ENCODE measurements at regions not wholly inside any gene's neighbourhood (a gene's known extent, or its start where the extent isn't known, plus 50 kb on each side); places are given as distances from the start of the nearest gene placed in this dataset.

GRCh38 chr5:173557123-173557903 lies 59.1 kb downstream of the BOD1 start:
- DNase-seq (no peak), ATAC-seq (ENCODE audit: poor library complexity) (no peak)
- intact Hi-C loops (cut with DNase I): no loop called here

- no peak for DNase-seq
- intact Hi-C loops (cut with DNase I): no loop called here
- ATAC-seq (ENCODE audit: poor library complexity): no peak
These were observed 60.1 kb downstream of the BOD1 start for GRCh38 chr5:173556142-173557028.

GRCh38 chr5:173554989-173555705 lies 61.3 kb downstream of the BOD1 start:
- DNase-seq: no peak
- peak; percentile 23 for ATAC-seq (ENCODE audit: poor library complexity)
- intact Hi-C loops (cut with DNase I): no loop called here

GRCh38 chr5:173554038-173554955 lies 62.2 kb downstream of the BOD1 start:
- ATAC-seq (ENCODE audit: poor library complexity) (peak; percentile 60), DNase-seq (no peak)
- intact Hi-C loops (cut with DNase I): no loop called here

GRCh38 chr5:173550641-173551040 lies 65.8 kb downstream of the BOD1 start:
- ATAC-seq (ENCODE audit: poor library complexity): no peak
- intact Hi-C loops (cut with DNase I): no loop called here
- DNase-seq: no peak

GRCh38 chr5:173549644-173550043 lies 66.8 kb downstream of the BOD1 start:
- no peak for ATAC-seq (ENCODE audit: poor library complexity)
- no peak for DNase-seq
- intact Hi-C loops (cut with DNase I): no loop called here

- intact Hi-C loops (cut with DNase I): no loop called here
- no peak for DNase-seq
- no peak for ATAC-seq (ENCODE audit: poor library complexity)
These were observed 68.9 kb downstream of the BOD1 start for GRCh38 chr5:173547579-173547978.

- peak; percentile 63 for DNase-seq
- intact Hi-C loops (cut with DNase I): no loop called here
- peak; percentile 63 for ATAC-seq (ENCODE audit: poor library complexity)
These were observed 73.5 kb downstream of the BOD1 start for GRCh38 chr5:173542964-173543363.

GRCh38 chr5:173542159-173542558 lies 74.3 kb downstream of the BOD1 start:
- DNase-seq: no peak
- ATAC-seq (ENCODE audit: poor library complexity): no peak
- intact Hi-C loops (cut with DNase I): no loop called here

DNA sequence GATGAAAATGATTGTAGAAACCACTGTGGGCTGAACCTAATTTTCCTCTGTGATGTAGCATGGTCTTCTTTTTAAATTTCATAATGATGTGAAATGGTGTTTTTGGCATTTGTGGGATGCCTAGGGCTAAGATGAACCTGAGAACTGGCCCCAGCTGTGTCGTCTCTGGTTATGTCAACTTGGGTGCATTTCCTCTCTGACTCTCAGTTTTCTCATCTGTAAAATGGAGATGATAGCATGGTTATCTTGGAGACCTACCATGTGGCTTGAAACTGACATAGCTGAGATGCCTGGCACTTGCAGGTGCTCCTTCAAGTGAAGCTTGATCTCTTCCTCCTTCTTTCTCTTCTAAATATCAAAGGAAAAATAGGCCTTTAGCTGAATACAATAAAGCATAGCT lies 77.8 kb downstream of the BOD1 start:
- intact Hi-C loops (cut with DNase I): no loop called here
- DNase-seq (no peak), ATAC-seq (ENCODE audit: poor library complexity) (no peak)

DNA sequence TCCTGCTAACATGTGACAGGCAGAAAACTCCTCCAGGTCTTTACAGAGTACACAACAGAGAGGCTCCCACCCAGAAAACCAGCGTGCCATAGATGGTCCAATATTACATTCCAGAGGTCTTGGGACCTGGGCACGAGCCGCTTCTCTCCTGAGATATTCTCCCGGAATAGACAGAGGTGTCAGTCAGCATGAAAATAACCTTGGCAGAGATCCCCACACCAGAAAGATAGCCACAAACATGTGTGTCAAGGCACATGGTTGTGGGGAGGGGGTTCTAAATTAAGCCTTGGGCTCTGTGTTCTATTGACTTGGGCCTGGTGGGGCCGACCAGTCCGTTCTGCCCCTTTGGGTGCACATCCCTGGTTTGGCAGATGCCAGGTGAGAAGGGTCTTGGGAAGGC lies 78.4 kb downstream of the BOD1 start:
- ATAC-seq (ENCODE audit: poor library complexity): peak; percentile 88
- no peak for DNase-seq
- intact Hi-C loops (cut with DNase I): no loop called here

GRCh38 chr5:173537228-173537627 lies 79.2 kb downstream of the BOD1 start:
- ATAC-seq (ENCODE audit: poor library complexity): no peak
- no peak for DNase-seq
- intact Hi-C loops (cut with DNase I): no loop called here

GRCh38 chr5:173535976-173536639 lies 80.3 kb downstream of the BOD1 start:
- no peak for DNase-seq
- intact Hi-C loops (cut with DNase I): no loop called here
- no peak for ATAC-seq (ENCODE audit: poor library complexity)

DNA sequence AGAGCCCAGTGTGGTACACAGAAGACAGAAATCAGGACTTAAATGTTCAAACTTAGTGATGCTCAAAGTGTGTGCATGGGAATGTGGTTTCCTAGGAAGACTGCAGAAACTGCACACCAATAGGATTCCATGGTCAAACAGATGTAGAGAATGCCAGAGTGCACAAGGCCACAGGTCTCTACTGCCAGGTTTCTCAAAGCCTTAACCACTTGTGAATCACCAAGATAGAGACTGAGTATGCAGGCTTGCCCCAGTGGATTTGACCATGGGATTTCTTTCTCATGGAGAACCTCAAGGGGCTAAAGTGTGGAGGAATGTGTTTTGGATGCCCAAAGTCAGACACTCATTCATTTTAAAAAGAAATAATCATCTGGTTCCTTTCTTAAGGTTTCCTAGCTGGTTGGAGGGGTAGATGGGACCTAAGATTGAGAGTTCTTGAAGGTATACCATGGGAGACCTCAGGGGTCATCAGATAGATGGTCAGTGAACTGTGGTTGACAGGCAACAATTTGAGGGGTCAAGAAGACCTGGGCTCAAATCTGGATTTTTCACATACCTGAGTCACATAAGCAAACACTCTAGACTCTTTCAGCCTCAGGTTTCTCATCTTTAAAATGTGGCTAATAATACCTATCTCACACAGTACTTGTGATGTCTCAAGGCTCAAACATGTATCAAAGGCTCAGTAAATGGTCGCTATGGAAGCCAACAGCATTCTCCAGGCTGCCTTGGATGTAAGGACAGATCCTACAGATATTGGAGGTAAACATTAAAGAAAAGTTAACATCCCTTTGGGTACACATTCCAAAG lies 81.1 kb downstream of the BOD1 start:
- DNase-seq (no peak), ATAC-seq (ENCODE audit: poor library complexity) (no peak)
- intact Hi-C loops (cut with DNase I): no loop called here

DNA sequence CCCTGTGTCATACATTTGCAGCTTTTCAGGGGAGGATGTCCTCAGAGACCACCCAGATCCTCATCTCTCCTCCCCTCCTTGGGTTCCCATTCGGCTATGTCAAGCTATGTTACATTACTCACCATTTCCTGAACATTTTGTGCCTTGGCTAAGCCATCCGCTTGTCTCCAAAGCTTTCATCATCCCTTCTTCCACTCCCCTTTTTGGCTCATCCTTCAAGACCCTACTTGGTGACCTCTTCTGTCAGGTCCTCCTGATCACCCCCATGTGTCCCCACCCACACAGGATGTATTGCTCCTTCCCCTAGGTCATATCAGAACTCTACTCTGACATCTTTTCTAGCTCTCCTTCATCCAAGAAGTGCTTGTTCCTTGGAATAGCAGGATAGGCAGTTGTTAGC lies 81.8 kb downstream of the BOD1 start:
- intact Hi-C loops (cut with DNase I): no loop called here
- peak; percentile 31 for ATAC-seq (ENCODE audit: poor library complexity)
- DNase-seq: no peak

DNA sequence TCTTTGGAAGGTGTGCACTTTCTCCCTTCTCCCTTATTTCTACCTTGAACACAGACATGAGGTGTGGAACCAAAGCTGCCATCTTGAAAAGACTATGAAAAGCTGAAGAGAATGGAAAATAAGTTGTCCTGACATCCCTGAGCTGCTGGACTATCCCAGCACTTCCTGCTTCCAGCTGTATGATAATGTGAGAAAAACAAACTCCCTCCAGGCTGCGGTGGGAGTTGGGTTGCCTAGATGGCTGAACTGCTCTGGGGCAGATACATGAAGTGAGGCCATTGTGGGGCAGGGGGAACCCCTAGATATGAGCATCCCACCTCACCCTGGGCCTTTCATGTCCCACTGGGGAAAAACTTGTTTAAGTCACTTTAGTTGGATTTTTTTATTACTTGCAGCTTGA lies 82.4 kb downstream of the BOD1 start:
- DNase-seq: no peak
- intact Hi-C loops (cut with DNase I): no loop called here
- no peak for ATAC-seq (ENCODE audit: poor library complexity)

DNA sequence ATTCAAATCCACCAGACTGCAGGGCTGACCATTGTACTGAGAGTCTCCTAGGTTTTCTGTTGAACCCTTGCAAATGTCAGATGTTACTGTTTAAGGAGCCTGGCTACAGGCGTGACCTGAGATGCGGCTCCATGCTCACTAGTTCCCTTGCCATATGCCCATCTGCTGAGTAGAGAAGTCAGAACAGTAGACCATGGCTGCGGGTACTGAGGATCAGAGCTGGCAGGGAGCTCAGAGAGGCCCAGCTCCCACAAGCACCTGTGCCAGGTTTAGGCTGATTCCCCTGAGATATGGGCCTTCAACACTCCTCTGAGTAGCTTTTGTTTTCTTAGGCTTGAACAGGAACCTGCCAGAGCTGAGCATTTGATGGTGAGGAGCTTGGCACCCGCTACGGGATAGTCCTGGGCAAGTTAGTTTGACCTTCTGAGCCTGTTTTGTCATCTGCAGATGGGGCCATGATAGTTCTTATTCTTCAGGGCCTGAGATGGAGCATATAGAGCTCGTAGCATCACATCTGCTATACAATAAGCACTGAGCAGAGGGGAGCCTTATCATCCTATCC lies 83.7 kb downstream of the BOD1 start:
- no peak for DNase-seq
- ATAC-seq (ENCODE audit: poor library complexity): no peak
- intact Hi-C loops (cut with DNase I): no loop called here
